NCI-H128 (cell line): ENCODE measurements at regions not wholly inside any gene's neighbourhood (a gene's known extent, or its start where the extent isn't known, plus 50 kb on each side); places are given as distances from the start of the nearest gene placed in this dataset.

ENCODE experiments used
- DNase-seq: peaks from one replicate; lab custom pipeline; 2025; ENCODE audit not compliant: unreplicated experiment; lab: John Stamatoyannopoulos, UW

DNA sequence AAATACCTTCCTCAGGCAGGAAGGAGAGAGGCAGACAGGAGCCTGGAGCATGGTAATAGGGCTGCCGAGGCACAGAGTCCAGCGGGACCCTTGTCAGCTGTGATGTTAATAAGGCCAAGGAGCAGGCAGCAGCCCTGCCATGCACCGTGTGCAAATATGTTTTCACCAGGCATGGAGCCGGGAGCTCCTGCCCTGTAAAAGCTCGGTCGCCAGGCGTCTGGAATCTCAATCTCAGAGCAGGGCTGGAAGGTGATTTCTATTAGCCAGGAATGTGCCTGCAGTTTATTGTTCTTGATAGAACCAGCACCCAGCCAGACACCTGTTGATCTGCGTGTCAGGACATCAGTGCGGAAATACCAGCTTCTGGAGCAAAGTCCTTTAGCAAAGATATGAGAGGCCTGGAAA is 469.8 kb downstream of the GLRX3 start:
- DNase-seq, result no peak

DNA sequence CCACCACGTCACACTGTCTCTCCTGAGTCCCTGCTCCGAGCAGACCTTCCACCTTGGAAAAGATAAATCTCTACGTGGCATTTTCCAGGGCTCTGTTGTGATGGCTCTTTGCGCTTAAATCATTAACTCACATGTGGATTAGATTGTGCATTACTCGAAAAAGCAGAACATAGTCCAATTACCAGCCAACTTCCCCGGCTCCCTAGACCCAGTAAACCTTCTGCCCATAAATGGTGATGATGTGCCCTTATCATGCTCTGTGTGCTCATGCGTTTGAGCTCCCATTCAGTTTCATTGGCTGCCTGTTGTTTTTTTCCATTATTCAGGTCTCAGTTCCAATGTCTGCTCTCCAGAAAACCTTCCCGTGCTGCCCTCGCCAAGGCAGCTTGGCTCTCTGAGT is 471.2 kb downstream of the GLRX3 start:
- DNase-seq, result no peak

DNA sequence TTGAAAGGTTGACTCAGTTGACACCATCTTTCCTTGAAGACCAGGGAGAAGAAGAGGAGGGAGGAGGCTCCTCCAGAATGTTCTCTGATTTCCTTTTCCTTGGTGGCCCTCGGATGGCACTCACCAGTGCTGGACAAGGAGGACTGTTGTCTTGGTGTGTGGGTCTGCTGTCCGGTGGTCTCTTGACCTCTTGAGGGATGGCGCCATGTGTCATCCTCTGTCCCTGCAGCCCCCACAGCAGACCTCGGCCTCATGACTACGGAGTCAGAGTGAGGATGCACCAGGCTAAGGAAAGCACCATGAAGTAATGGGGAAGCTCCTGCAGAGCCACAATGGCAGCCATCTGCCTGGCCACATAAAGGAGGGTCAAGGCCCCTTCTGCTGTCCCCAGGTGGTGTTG is 475.0 kb downstream of the GLRX3 start:
- DNase-seq, result no peak

DNA sequence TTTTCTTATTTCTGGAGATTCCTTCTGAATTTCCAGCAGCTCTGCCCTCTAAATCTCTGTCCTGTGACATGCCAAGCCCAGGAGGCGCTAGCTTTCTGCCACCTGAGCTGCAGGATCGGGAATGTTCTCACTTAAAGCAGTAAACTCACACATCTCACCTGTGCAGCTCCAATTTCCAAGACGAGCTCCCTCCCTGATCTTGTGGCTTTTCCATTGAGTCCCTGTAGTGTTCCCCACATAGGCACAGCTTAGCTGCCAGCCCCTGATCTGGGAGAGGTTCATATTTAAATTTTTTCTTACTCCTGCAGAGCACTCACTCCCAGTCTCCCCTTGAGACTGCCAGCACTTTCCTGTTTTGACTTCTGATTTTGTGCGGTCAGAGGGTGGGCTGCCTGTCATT is 479.3 kb downstream of the GLRX3 start:
- no peak for DNase-seq

- no peak for DNase-seq
These were observed 481.8 kb downstream of the GLRX3 start for GRCh38 chr10:130617985-130618384.

- DNase-seq, result no peak
These were observed 482.5 kb downstream of the GLRX3 start for GRCh38 chr10:130618647-130619046.

DNA sequence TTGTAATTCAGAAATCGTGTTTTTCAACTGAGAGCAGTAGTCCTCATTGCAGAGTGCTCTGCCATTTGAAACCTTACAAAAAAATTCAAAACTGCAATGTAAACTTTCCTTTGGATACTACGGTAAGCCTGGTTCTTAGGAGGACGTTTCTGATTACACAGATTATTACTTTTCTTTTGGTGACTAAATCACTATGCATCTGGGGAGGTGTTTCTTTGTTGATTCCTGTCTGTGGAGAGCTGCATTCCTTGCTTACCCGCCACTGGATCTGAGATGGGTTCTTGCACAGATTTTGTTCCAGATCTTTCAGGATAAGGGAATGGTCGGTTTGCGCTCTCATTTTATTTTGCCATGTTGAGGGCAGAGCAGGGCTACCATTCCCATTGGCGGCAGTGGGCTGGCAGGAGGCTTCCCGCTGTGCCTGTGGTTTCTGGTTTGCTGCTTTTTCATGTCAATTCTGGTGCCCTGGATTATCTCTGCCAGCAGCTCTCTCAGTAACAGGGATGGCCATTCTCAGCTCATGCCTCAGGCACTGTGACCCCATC is 485.1 kb downstream of the GLRX3 start:
- DNase-seq, result no peak

DNA sequence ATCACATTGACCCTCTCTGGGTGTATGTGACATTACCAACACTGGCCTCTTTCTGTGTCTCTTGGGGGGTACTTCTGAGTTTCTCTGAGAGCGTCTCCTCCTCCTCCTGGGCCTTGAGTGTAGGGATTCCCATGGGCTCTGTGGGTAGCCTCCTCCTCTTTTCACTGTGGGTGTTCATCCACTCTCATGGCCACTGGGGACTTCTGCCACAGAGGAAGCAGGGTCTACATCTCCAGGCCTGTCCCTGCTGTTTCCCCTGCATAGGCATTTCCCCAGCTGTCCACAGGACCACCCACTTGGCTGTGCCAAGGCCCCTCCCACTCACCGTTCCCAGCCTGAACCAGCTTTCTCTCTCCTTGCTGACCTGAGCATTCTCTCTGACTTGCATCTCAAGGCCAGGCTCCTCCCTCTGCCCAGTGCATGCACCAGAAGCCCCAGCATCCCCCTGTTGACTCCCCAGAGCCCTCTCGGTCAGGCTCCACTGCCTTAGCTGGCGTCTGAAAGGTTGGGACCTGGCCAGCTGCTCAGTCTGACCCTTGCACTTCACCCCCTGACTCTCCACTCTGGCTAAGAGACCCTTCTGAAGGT is 487.6 kb downstream of the GLRX3 start:
- DNase-seq, result no peak

DNA sequence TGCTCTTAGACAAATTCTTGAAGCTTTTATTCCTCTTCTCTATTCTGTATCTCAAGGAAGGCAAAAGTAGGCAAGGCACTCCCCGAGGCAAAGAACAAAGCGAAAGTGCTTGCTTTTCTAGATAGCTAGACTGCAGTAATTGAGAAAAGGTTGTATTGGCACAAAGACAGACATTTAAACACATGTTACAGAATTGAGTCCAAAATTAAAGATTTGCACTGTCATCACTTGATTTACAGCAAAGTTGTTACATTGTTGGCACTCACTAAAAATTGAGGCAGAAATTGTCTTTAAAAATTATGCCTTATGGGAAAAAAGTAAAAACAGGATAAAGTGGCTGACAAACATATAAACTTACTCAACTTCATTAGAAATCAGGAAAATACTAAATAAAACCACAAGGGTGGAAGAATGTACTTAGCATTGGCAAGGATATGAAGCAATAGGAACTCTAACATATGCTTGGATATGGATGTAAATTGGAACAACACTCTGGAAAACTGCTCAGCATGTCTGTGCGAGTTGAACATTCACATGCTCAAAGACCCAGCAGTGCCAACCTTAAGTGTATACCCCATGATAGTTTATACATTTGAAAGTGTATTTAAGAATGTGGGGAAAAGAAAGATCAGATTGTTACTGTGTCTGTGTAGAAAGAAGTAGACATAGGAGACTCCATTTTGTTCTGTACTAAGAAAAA is 491.3 kb downstream of the GLRX3 start:
- no peak for DNase-seq

GRCh38 chr10:130630135-130630534 is 493.9 kb downstream of the GLRX3 start:
- no peak for DNase-seq

- no peak for DNase-seq
These were observed 495.2 kb downstream of the GLRX3 start for GRCh38 chr10:130631142-130632096.

DNA sequence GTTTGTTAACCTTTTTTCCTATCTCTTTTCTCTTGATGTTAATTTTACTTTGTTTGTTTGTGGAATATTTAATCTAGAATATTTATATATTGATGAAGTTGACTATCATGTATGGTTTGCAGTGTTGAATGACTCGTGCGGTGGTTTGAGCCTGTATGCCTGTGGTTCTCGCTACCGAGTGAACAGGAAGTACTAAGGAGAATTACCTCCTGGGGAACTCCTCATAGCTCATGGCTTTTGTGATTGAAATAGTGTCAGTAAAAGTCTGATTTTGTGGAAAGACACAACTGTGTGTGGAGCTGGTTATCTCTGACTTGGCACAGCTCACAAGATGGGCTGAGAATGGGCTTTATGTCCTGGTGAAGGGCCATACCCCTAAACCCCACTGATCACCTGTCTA is 498.6 kb downstream of the GLRX3 start:
- no peak for DNase-seq

DNA sequence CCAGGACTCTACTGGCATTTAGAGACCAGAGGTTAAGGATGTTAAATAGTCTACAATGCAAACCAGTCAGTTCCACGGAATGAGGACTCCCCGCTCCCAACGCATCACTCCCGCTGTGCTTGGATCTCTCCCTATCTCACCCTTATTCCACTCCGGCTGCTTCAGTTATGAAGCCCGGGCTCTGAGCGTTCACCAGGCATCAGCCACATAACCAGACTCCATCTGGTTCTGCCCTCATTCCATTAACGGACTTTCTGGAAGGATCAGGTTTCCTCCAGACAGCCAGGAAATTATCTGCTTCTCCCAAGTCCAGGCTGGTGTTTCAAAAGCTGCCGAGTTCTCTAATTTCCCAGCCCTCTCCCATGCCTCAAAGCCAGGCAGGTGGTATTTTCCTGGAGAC is 499.3 kb downstream of the GLRX3 start:
- DNase-seq, result no peak

- no peak for DNase-seq
These were observed 500.2 kb downstream of the GLRX3 start for GRCh38 chr10:130636313-130636930.

DNA sequence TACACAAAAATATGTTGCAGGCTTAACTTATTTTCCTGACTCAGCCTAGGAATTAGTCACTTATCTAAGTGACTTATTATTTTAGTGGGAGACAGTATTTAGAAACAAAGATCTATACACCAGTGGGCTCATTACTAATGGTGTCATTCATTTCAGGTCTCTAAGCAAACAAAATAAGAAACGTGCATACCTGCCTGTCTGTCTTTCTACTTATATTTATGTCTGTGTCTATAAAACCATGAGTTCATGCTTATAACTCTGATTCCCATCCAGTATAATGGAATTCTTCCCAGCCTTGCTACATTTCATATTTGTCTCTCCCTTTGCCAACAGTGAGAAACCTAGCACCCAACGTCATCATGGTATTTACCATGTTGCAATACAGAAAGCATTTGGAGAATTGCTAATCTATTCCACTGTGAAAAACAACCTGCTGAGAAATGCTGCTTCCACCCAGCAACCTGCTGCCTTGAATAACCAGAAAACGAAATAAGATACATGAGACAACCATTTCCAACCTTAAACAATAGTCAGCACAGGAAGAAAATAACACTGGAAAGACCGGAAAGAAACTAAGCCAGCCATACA is 501.0 kb downstream of the GLRX3 start:
- no peak for DNase-seq

DNA sequence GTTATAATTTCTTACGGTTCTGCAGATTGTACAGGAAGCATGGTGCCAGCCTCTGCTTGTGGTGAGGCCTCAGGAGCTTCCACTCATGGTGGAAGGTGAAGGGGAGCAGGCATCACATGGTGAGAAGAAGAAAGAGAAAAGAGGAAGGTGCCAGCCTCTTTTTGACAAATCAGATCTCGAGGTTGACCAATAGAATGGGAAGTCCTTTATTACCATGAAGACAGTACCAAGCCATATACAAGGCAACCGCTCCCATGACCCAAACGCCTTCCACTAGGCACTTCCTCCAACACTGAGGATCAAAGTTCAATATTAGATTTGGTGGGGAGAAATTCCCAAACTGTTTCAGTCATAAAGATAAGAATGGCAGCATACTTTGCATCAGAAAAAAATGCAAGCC is 502.8 kb downstream of the GLRX3 start:
- DNase-seq, result no peak

DNA sequence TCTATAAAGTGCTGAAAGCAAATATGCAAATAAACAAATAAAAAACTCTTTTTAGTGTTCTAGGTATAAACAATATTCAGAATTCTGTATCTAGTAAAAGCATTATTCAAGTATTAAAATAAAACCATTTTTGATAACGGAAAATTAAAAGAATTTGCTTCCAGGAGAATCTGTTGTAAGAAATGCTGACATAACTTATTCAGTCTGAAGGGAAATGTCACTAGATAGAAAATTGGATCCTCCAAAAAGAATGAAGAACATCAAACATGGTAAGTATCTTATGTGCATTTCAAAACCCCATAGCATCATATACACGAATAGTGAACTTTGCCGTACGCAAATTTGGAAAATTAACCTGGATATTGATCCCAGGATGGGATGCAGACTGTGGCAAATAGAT is 506.7 kb downstream of the GLRX3 start:
- DNase-seq, result no peak

DNA sequence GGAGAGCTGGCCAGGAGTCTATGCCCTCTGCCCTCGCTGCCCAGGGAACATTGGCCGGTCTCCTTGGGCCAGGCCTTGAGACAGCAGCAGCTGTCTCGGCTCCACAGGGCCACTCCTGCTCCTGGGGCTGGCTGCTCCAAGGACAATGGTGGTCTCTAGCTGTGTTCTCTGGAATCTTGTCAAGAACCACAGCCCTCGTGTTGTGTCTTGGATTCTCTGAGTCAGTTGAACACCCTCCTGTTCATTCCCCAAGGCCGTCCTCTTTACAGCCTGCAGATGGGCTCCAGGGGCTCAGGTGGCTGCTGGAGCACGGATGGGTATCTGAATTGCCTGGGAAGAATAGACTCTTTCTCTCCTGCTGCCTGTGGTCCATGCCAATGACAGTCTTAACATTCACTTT is 511.1 kb downstream of the GLRX3 start:
- DNase-seq, result no peak

GRCh38 chr10:130648807-130649206 is 512.6 kb downstream of the GLRX3 start:
- no peak for DNase-seq

DNA sequence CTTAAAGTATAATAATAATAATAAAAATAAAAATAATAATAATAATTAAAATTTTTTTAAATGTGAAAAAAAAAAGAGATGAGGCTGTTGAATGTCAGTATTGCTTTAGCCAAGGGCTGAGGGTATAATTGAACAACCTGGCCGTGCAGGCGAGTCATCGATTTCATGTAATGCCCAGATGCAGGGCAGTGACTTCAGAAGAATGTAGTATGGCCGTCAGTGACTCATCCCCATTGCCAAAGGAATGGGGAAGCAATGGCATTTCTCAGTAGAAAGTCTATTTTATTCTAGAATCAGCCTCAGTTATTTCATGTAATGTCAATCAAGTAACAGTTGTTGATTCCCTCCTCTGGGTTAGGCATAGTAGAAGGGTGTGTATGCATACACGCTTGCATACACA is 516.4 kb downstream of the GLRX3 start:
- DNase-seq, result no peak
